GM12878 (cell line): ENCODE measurements at regions not wholly inside any gene's neighbourhood (a gene's known extent, or its start where the extent isn't known, plus 50 kb on each side); places are given as distances from the start of the nearest gene placed in this dataset.

Source experiments
- ATAC-seq: fragments of 200-7000 bp; cut with Tn5 transposase; 3 replicates; pipeline ENCODE4 v1.9.1; 2020; ENCODE audit warnings: mild to moderate bottlenecking, moderate library complexity
- BruUV-seq: library from RNA; stranded (reverse); fragments of 400-500 nt; replicated peaks from 2 replicates; lab custom pipeline; 2021; lab: Mats Ljungman, UMichigan
- CTCF ChIA-PET: fragments of 300-600 bp; sonication (Branson Sonifier 250); formaldehyde crosslinking; extraction: SDS; loops from one replicate; lab custom pipeline; 2021; ENCODE audit warnings: inconsistent platforms; lab: Yijun Ruan, JAX
- POLR2A ChIA-PET: fragments of 350-600 bp; formaldehyde crosslinking; extraction: SDS; loops from one replicate; lab custom pipeline; 2021; ENCODE audit warnings: inconsistent platforms; lab: Charles Lee
- RAD21 ChIA-PET: fragments of 300-600 bp; sonication (Branson Sonifier 250); formaldehyde crosslinking; loops from one replicate; lab custom pipeline; 2023; ENCODE audit warnings: antibody characterized with exemption; ENCODE audit not compliant: unreplicated experiment; lab: Charles Lee
- SMC1A ChIA-PET: fragments of 300-600 bp; sonication (Branson Sonifier 250); formaldehyde crosslinking; loops from one replicate; lab custom pipeline; 2023; ENCODE audit not compliant: unreplicated experiment, uncharacterized antibody; lab: Charles Lee
- DNase-seq: peaks from one replicate; pipeline ENCODE4 v3.0.0-alpha.2; 2011; ENCODE audit warnings: low read depth, low spot score
- FAIRE-seq: peaks from 3 replicates; lab custom pipeline; 2011; peaks lifted over from hg19 to GRCh38; lab: Jason Lieb, UNC
- H2AFZ ChIP-seq: 2 replicates; pipeline ENCODE4 v1.6.0; 2011; ENCODE audit warnings: low read depth, low read length, control low read depth; ENCODE audit not compliant: control insufficient read depth
- H3K27ac ChIP-seq: 2 replicates; pipeline ENCODE4 v1.5.1; 2011; ENCODE audit warnings: control low read depth; ENCODE audit not compliant: control insufficient read depth, insufficient read depth
- H3K27me3 ChIP-seq, 2 experiments: replicated peaks in 1 of 2; 2 replicates each; pipeline versions ENCODE4 v1.6.0 to v1.6.1; 2011; ENCODE audit warnings: low read length in 1 of 2; ENCODE audit not compliant: control insufficient read depth in 2 of 2, insufficient read depth in 2 of 2
- H3K36me3 ChIP-seq, 2 experiments: 2 replicates each; pipeline ENCODE4 v1.5.1; 2011; ENCODE audit warnings: low read length in 1 of 2; ENCODE audit not compliant: control insufficient read depth in 2 of 2, insufficient read depth in 2 of 2
- H3K4me1 ChIP-seq: 2 replicates; pipeline ENCODE4 v1.6.1; 2011; ENCODE audit warnings: mild to moderate bottlenecking, low read length, moderate library complexity, mixed read lengths; ENCODE audit not compliant: control insufficient read depth, insufficient read depth
- H3K4me2 ChIP-seq: 2 replicates; pipeline ENCODE4 v1.6.0; 2011; ENCODE audit warnings: control low read depth; ENCODE audit not compliant: control insufficient read depth, insufficient read depth
- H3K4me3 ChIP-seq: fragments of 200-600 bp; sonication (generic); 2 replicates; pipeline ENCODE4 v1.5.1; 2016
- H3K79me2 ChIP-seq: 2 replicates; pipeline ENCODE4 v1.6.0; 2011; ENCODE audit warnings: low read length; ENCODE audit not compliant: control insufficient read depth, insufficient read depth
- H3K9ac ChIP-seq: 2 replicates; pipeline ENCODE4 v1.8.0; 2011; ENCODE audit warnings: low read length, control low read depth, mixed read lengths; ENCODE audit not compliant: control insufficient read depth, insufficient read depth
- H3K9me3 ChIP-seq: replicated peaks from 3 replicates; pipeline ENCODE4 v1.5.1; 2011; ENCODE audit warnings: mild to moderate bottlenecking, low read length; ENCODE audit not compliant: control insufficient read depth, insufficient read depth
- H4K20me1 ChIP-seq: 2 replicates; pipeline ENCODE4 v1.6.0; 2011; ENCODE audit not compliant: control insufficient read depth, insufficient read depth
- BCLAF1 ChIP-seq: fragments of 450-650 bp; IDR thresholded peaks from 2 replicates; pipeline ENCODE4 v1.6.1; 2017; ENCODE audit warnings: antibody characterized with exemption, mild to moderate bottlenecking, moderate library complexity
- DPF2 ChIP-seq: fragments of 450-650 bp; IDR thresholded peaks from 2 replicates; pipeline ENCODE4 v1.6.1; 2017; ENCODE audit warnings: mild to moderate bottlenecking
- NR2F1 ChIP-seq: fragments of 450-650 bp; conservative IDR thresholded peaks from 2 replicates; pipeline ENCODE4 v1.6.1; 2017; ENCODE audit warnings: mild to moderate bottlenecking
- PKNOX1 ChIP-seq: fragments of 450-650 bp; IDR thresholded peaks from 2 replicates; pipeline ENCODE4 v1.6.1; 2016; ENCODE audit warnings: mild to moderate bottlenecking
- POU2F2 ChIP-seq: IDR thresholded peaks from 3 replicates; pipeline ENCODE4 v1.6.1; 2011; ENCODE audit warnings: low read depth, mild to moderate bottlenecking, low read length, borderline replicate concordance
- RUNX3 ChIP-seq: IDR thresholded peaks from 2 replicates; pipeline ENCODE4 v1.6.1; 2012; ENCODE audit warnings: low read length, inconsistent platforms
- SMC3 ChIP-seq: IDR thresholded peaks from 2 replicates; pipeline ENCODE4 v1.6.1; 2011; ENCODE audit warnings: low read length, improper control_type of control experiment, borderline replicate concordance
- SUPT20H ChIP-seq: IDR thresholded peaks from 2 replicates; pipeline ENCODE4 v1.6.1; 2011; ENCODE audit warnings: low read depth, mild to moderate bottlenecking, low read length, moderate library complexity, borderline replicate concordance; ENCODE audit not compliant: control insufficient read depth
- TCF7 ChIP-seq: IDR thresholded peaks from 2 replicates; pipeline ENCODE4 v1.6.1; 2014; ENCODE audit warnings: antibody characterized with exemption, borderline replicate concordance
- YBX1 ChIP-seq: fragments of 450-650 bp; IDR thresholded peaks from 2 replicates; pipeline ENCODE4 v1.6.1; 2016; ENCODE audit warnings: antibody characterized with exemption
- ZNF687 ChIP-seq: fragments of 450-650 bp; IDR thresholded peaks from 2 replicates; pipeline ENCODE4 v1.6.1; 2017; ENCODE audit warnings: mild to moderate bottlenecking, moderate library complexity
- WGBS: methylation state at CpG from one replicate; pipeline ENCODE4 v1.1.6; 2016; ENCODE audit warnings: low lambda C conversion rate; ENCODE audit not compliant: insufficient replicate concordance, insufficient coverage; ENCODE audit errors: missing lambda C conversion rate; 5-methylcytosine and 5-hydroxymethylcytosine counted together
- in situ Hi-C: fragments of 300-500 bp; cut with MboI; formaldehyde crosslinking; loops from 9 replicates; pipeline ENCODE4 v1.14.3; 2018; ENCODE audit warnings: mixed read lengths
- intact Hi-C: fragments of 100-400 bp; cut with micrococcal nuclease; formaldehyde crosslinking; loops from one replicate; pipeline ENCODE4 v1.14.2; 2022; ENCODE audit not compliant: unreplicated experiment
- TF ChIP-seq, protein P1 (sequence below): IDR thresholded peaks from 2 replicates; pipeline ENCODE4 v1.6.1; 2011; ENCODE audit warnings: borderline replicate concordance, low read depth, mild to moderate bottlenecking, moderate library complexity, mixed read lengths, low read length; ENCODE audit not compliant: insufficient read depth; ENCODE audit errors: extremely low read length

GRCh38 chr20:46789339-46790028 lies 80.0 kb downstream of the SLC2A10 start:
- 67% methylated on average over 13 of the region's 13 CpGs for WGBS
- no peaks in the 10 kb centered on the region for H3K4me1 ChIP-seq
- SMC1A ChIA-PET: no interaction called here
- no peak for DNase-seq
- POLR2A ChIA-PET: no interaction called here
- CTCF ChIA-PET: no interaction called here
- no peak overlapping the region for H3K27ac ChIP-seq
- no peaks in the 10 kb centered on the region for H3K79me2 ChIP-seq
- RAD21 ChIA-PET: no interaction called here
- TF ChIP-seq PKNOX1 (no peak), TCF7 (no peak), ZNF687 (no peak), POU2F2 (no peak), BCLAF1 (no peak), RUNX3 (no peak), SMC3 (no peak), DPF2 (no peak), NR2F1 (no peak), SUPT20H (no peak), YBX1 (no peak)
- TF ChIP-seq, protein P1, sequence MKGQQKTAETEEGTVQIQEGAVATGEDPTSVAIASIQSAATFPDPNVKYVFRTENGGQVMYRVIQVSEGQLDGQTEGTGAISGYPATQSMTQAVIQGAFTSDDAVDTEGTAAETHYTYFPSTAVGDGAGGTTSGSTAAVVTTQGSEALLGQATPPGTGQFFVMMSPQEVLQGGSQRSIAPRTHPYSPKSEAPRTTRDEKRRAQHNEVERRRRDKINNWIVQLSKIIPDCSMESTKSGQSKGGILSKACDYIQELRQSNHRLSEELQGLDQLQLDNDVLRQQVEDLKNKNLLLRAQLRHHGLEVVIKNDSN: no peak
- in situ Hi-C loops (no loop called here), intact Hi-C loops (no loop called here)
- no peak overlapping the region for H2AFZ ChIP-seq
- no peak overlapping the region for H3K4me2 ChIP-seq
- no TSS peak for BruUV-seq
- FAIRE-seq: no peak
- no peaks in the 10 kb centered on the region for H4K20me1 ChIP-seq
- H3K4me3 ChIP-seq: no peak overlapping the region
- no peaks in the 10 kb centered on the region; the same call in 2 of the 3 replicates for H3K9me3 ChIP-seq
- no peak overlapping the region for H3K9ac ChIP-seq
- no peaks in the 10 kb centered on the region for H3K36me3 ChIP-seq
- ATAC-seq: no peak
- peaks cover 0 to 1% of the 10 kb centered on the region in 2 experiments; a peak in 2 of 4 replicates for H3K27me3 ChIP-seq
